HG03378 (cell line): ENCODE measurements at regions not wholly inside any gene's neighbourhood (a gene's known extent, or its start where the extent isn't known, plus 50 kb on each side); places are given as distances from the start of the nearest gene placed in this dataset.
"Not testable (repeated sequence)": the region's sequence is repeated elsewhere in the genome, so short reads cannot be mapped to it uniquely, and the experiment has no call there.

Experiments
- ATAC-seq: cut with Tn5 transposase; IDR thresholded peaks from one replicate; pipeline ENCODE4 v1.9.1; 2021; ENCODE audit warnings: mild to moderate bottlenecking, moderate library complexity; ENCODE audit not compliant: unreplicated experiment

DNA sequence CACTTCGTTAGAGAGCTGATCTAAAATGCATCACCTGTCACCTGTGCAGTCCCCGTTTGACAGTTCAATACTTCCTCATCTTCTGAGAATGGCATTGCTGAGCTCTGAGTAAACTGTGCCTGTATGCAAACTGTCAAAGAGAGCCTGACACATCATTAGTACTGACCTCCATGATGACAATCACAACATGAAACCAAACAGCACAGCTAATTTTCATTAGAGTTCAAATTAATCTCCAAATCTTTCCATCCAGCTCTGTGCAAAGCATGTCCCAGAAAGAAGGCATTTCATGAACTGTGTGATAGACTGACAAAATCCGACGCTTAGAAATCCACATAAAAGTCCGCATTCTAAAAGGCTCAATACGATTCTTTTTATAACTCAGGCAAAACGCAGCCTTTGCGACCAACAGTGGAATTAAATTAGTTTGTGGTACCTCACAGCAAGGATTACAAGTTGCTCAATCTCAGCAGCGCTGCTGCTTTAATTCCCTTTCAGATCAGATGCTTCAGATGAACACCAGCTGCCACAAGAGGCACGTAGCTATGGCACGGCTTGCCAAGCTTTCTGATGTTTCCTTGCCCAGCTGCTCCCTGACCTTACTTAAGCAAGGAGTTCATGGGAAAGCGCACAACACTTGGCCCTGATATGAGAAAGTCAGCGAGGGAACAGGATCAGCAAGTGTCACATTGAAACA lies 765.5 kb upstream of the PRMT6 start:
- ATAC-seq: no peak

DNA sequence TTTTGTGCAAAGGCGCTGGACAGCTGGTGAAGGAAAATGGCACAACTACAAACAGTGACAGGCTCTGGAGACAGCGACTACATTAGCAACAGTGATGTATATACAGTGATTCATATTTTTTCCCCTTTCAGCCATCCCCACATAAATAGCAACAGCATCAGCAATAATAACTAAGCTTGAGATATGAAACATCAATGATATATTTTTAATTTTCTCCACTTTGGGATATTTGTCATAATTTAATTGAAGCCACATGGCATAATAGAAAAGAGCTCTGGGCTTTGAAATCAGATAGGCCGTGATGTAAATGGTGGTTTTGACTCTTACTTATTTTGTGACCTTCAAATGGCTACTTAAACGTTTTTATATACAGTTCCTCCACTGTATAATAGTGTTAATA lies 764.3 kb upstream of the PRMT6 start:
- ATAC-seq: no peak

DNA sequence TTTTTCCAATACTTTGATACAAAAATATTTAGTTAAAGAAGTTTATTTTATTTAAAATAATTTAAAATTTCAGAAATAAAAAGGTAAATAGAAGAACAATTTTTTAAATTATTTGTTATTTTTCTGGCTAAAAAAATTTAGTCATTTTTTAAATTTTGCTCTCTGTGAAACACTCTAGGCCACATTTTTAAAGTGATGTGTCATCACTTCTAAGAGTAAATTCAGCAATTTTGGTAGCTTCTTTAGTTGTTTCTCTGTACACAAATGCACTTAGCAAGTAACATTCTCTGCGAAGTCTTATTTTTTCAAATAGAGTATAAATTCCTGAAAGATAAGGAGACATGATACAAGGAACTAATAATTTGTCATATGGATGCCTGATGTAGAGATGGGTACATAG lies 760.0 kb upstream of the PRMT6 start:
- ATAC-seq: no peak

DNA sequence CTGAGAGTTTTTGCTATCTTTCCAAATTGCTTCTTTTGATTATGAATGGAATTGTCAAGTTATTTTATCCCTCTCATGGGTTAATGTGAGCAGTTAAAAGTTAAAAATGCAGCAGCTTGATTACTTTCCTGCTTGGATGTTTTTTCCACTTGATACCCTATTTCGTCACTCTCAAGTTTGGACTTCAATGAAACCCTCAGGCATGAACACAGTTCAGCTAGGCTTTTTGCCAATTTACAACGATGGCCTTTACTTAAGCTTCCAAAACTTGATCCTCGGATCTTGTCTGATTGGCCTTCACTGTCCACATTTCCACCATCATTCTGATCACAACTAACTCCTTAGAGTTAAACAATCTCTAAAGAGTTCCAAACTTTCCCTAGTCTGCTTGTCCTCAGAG lies 752.4 kb upstream of the PRMT6 start:
- no peak for ATAC-seq

DNA sequence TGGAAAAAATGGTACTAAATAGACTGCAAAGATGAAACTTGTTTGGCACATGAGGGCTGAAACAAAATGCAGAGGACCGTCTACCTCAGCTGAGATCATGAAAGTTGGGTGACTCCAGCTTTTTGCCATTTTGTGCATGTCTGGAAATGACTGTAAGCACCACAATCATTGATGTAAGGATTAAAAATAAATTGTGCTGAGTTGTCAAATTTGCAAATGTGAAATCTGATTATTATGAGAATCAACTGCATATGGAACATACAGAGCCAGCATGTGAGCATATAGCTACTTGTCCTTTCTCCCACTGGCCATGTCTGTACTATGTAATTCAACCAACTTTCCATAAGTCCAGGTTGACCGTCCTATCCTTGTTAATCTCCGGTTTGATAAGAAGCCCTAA lies 736.9 kb upstream of the PRMT6 start:
- ATAC-seq: no peak

DNA sequence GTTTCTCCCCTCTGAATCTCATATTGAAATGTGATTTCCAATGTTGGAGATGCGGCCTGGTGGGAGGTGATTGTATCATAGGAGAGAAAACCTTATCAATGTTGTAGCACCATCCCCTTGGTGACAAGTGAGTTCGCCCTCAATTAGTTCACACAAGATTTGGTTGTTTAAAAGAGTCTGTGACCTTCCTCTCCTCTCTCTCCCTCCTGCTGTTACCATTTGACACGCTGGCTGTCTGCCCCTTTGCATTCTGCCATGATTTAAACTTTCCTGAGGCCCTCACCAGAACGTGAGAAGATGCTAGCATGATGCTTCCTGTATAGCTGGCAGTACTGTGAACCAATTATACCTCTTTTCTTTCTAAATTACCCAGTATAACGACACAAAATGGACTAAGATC lies 730.9 kb upstream of the PRMT6 start:
- ATAC-seq: no peak

DNA sequence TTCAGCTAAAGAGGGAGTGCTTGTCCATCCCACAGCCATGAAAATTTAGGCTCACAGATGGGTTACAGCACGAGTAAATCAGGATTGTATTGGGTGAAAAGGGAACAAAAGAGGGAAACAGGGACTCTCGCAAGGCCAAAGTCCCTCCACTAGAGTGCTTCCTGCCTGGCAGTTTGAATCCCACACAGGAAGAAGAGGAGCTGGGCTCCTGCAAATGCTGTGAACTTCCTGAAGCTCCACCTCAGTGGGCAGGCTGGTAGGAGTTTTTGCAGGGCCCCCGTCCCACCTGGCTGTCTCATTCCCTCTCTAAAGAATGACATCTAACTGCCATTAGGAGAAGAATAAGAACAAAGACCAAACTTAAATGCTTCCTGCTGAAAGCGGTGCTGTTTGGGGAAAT lies 712.0 kb upstream of the PRMT6 start:
- no peak for ATAC-seq

DNA sequence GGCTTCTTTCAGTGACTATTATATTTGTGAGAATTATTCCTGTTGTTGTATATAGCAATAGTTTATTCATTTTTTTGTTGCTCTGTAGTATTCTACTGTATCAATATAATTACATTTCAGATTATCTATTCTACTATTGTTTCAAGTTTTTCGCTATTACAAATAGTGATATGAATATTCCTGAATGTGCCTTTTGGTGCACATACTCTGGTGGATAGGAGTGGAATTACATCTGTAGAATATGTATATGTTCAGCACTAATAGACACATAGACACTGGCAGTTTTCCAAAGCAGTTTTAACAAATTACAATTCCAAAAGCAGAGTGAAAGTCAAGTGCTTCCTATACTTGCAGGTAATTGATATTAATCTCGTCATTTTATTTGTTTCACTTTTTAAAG lies 696.2 kb upstream of the PRMT6 start:
- ATAC-seq: no peak

DNA sequence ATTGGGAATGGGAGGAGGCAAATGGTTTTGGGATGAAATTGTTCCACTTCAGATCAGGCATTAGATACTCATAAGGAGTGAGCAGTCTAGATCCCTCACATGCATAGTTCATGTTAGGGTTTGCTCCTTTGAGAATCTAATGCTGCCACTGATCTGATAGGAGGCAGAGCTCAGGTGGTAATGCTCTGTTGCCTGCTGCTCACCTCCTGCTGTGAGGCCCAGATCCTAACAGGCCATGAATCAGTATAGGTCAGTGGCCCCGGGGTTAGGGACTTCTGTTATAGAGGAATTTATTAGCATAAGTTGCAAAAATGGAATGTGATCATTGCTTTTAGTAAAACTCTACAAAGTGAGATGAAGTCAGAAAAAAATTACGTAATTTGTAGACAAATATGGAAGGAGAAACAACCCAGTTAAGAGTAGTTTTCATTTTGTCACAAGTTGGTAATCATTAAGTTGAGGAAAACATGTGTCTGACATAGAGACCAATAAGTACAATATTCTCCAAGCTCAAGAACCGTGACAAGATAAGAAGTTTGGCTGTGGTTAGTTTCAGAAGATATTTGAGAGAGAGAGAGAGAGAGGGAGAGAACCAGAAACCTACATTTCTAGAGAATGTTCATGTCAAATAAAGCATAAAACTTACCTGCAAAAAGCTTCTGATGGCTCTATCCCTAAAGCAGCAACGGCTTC lies 689.7 kb upstream of the PRMT6 start:
- ATAC-seq: no peak

DNA sequence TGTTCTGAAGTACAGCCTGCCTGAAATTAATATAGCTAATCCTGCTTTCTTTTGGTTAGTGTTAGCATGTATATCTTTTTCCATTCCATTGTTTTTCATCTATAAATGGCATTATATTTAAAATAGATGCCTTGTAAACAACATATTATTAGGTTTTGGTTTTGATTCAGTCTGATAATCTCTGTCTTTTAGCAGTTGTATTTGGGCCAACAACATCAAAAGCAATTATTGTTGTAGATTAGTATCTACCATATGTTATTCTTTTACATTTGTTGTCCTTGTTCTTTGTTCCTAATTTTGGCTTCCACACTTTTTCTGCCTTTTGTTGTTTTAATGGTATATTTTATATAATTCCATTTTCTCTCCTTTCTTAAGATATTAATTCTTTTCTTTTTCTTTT lies 678.2 kb upstream of the PRMT6 start:
- no peak for ATAC-seq

DNA sequence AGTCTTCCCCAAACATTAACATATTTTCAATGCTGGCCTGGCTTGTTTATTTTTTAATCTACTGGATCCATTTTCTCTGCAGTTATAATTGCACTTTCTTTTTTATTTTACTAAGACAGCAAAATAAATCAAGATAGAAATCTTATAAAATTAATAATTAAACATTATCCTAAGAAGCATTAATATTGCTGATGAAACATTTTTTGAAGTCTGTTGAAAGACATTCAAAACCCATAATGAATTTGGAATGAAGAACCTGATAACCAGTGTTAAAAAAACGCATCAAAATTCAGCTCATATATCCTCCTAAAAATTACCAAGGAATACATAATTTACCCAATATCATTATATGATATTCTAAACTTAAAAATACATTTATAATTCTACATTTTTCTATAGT lies 675.7 kb upstream of the PRMT6 start:
- ATAC-seq: no peak

DNA sequence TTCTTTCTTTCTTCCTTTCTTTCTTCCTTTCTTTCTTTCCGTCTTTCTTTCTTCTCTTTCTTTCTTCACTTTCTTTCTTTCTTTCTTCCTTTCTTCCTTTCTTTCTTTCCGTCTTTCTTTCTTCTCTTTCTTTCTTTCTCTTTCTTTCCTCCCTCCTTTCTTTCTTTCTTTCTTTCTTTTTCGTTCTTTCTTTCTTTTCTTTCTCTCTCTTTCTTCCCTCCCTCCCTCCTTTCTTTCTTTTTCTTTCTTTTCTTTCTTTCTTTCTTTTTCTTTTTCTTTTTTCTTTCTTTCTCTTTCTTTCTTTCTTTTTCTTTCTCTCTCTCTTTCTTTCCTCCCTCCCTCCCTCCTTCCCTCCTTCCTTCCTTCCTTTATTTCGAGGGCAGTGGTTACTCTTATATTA lies 667.3 kb upstream of the PRMT6 start:
- not testable (repeated sequence) for ATAC-seq

DNA sequence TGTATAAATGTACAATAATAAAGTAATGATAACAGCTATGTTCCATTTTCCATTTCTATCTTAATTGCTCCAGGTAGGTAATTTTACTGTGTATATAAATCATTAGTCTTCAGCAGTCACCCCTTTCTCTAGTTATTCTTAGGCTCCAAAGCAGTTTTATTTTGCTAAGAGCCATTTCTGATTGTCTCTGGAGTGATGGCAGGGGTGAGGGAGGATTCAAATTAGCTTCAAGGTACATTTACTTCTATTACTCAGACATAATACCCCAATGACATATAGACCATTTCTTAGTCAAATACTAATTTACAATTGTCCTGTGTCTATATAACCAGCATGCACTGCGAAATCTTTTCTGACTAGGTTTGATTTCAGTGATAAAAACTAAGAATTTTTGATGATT lies 663.4 kb upstream of the PRMT6 start:
- ATAC-seq: no peak

DNA sequence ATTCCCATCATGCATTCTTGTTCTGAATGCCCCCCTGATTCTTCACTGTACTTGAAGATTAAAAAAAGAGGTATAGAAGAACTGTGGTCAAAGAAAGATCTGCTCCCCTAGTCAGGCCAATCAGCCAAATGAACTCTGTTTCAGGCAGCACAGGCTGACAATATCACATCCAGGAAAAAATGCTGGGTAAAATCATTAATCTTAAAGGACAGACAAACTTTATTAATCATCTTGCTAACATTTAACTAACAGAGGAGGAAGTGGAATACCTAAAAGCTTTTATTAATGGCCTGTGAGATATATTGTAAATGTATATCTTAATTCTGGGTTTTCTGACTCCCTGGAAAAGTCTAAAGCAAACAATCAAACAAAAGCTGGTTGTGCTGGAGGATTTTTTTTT lies 660.5 kb upstream of the PRMT6 start:
- no peak for ATAC-seq

DNA sequence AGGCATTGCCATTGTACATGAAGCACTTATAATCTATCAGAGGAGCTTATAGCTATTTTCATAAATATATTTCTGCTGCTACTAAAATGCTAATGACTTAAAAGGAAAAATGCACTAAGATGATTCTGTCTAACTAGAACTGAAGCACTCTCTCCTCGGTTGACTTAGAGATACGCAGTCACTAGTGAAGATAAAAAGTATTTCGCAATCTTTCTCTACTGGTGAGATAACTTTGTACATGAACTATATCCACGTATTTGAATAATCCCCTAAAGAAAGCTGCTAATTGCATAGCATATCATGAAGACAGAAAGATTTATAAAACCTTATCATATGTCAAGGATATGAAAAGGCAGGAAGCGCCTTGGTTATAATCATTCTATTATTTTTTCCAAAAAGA lies 658.1 kb upstream of the PRMT6 start:
- no peak for ATAC-seq

DNA sequence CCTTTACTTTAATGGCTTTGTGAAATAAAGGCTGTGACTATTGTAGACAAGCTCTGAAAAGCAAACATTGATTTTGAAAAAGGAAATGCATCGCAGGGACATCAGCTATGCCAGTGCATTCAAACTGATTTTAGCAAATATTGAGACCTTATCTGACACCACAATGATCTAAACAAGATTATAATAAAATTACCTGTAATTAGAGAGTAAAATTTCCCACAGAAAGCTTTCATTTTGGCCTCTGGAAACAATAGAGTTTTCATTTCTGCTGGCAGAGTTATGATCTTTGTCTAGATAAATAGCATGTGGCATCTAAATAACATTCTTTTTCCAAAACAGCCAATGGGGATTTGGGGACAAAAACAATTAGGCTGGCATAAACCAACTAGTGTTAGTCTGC lies 650.4 kb upstream of the PRMT6 start:
- ATAC-seq: no peak

DNA sequence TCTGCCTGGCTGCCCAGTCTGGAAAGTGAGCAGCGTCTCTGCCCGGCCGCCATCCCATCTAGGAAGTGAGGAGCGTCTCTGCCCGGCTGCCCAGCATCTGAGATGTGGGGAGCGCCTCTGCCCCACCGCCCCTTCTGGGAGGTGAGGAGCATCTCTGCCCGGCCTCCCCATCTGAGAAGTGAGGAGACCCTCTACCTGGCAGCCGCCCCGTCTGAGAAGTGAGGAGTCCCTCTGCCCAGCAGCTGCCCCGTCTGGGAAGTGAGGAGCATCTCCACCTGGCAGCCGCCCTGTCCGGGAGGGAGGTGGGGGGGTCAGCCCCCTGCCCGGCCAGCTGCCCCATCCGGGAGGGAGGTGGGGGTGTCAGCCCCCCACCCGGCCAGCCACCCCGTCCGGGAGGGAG lies 644.2 kb upstream of the PRMT6 start:
- not testable (repeated sequence) for ATAC-seq

DNA sequence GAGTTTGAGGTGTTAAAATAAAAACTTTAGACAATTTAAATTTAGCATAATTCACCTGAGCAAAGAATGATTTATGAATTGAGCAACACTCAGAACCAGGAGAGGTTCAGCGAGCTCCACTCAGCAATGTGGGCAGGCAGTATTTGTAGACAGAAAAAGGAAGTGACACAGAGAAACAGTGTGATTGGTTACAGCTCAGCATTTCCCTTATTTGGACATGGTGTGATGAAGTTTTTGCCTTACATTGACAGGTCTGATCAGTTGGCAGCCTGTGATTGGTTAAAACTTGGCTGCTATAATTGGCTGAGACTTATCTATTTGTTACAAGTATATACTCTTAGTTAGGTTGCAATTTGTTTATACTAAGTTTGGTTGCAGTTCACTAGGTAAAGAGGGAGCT lies 621.2 kb upstream of the PRMT6 start:
- ATAC-seq: no peak

DNA sequence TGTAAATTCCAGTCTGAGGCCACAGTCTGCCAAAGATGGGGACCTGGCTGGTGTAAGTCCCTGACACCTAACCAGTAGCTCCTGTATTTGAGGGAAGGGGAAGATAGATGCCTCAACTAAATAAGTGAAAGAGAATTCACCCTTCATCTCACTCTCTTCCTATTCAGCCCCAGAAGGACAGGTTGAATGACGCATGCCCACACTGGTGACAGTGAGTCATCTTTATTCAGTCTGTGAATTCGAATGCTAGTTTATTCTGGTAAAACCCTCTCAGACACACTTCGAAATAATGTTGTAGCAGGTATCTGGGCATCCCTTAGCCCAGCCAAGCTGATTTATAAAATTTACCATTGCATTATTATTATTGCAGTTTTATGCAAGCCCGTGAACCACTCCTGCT lies 617.0 kb upstream of the PRMT6 start:
- ATAC-seq: no peak

DNA sequence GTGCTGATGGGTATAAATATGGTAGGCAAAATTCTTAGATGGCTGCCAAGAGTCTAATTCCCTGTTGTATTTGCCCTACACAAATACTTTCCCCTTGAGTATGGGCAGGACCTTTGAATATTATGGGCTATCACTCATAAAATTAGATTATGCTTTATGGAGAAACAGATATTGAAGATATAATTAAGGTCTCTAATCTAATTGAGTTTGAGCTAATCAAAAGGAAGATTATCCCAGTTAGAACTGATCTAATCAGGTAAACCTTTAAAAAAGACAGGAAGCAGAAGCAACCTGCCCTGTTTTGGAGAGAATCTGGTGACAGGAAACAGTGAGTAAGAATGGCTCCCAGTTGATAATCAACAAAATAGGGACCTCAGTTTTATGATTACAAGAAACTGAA lies 609.0 kb upstream of the PRMT6 start:
- no peak for ATAC-seq

DNA sequence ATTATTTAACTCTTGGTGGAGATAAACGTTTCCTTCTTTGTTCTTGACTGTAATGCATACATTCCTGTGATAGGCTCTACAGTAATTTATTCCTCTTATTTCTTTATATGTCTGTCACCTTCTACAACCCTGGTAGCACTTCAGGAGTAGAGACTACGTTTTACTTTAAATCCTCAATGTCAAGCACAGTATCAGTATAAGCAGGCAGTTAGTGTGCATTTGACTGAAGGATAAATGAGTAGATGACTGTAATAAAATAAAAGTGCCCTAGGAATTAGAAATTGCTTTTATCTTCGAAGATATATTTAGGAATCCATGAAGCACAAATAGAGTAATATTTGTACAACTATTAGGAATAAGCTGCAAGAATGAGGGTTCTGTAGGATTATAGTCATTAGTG lies 599.6 kb upstream of the PRMT6 start:
- ATAC-seq: no peak

DNA sequence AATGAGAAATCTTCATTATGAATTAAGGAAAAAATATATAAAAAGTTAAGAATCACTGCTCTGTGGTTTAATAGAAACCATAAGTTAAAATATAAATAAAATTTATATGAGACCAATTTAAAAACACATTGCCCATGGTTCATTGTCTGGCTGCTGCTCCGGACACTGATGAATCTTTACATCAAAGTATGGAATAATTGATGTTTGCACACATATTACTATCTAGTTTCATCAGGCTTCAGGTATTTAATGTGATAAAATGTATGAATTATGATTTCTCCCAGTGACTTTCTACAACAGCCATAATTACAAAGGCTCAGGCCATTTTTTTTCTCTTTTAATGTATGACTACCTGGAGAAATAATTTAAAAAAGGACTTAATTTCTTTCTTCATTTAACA lies 599.1 kb upstream of the PRMT6 start:
- no peak for ATAC-seq

DNA sequence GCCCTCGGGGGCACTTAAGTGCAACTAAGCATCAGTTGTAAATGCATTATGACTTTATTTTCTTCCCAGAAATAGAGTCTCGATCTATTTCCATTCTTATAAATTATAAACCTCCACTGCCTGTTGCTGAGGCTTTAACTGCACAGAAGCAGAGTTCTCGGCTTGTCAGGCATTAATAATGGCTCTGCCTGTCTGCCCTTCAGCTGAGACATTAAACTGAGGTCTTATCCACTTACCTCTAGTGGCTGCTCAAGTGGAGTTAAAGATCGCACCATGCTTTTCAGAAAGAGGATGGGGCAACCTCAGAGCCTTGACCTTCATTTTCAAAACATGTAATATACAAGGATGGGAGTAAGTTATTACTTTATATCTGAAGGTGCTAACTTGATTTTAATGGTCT lies 597.6 kb upstream of the PRMT6 start:
- ATAC-seq: no peak
